Activated naive CD8-positive, alpha-beta T cell treated with anti-CD3 and anti-CD28 coated beads, Interleukin-2, amount 50 U/mL, for 16 hours (primary cell): ENCODE measurements at regions not wholly inside any gene's neighbourhood (a gene's known extent, or its start where the extent isn't known, plus 50 kb on each side); places are given as distances from the start of the nearest gene placed in this dataset.
"Not testable (repeated sequence)": the region's sequence is repeated elsewhere in the genome, so short reads cannot be mapped to it uniquely, and the experiment has no call there.

Source experiments
- DNase-seq: peaks from one replicate; pipeline ENCODE4 v3.0.0-alpha.2; 2020; ENCODE audit warnings: low read depth, low spot score

DNA sequence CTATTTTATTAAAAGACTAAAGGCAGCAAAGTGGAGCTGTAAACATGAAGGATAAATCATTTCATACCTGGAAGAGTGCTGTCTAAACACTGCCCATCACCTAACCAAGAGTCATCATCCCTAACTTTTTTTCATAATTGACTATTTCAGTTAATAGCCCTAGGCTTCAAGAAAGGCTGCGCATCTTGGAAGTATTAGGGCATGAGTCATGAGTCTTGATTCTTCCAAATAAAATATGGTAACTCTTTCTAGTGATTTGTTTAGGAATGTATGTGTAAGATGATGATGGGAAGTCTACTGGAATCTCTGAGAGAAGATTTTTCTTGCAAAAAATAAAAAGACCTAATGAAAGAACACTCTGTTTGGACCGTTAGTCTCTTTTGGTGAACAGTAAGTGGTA, 207.7 kb upstream of the AHR start:
- DNase-seq = no peak

DNA sequence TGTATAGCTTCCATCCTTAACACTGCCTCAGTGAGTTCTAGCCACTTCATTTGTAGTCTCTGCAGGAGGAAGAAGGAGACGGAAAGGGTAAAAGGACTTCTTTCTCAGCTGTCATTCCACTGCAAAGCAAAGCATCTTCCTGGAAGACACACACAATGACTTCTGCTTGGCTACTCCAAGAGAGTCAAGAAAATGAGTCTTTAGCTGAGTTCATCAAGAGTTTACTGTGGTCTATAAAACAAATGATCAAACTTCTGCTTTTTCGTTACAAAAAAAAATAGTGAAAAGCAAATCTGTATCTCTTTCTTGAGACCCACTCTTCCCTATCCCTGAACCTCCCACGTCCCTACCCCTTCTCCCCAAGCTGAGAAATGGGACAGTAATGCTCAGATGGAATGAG, 205.0 kb upstream of the AHR start:
- DNase-seq = no peak

DNA sequence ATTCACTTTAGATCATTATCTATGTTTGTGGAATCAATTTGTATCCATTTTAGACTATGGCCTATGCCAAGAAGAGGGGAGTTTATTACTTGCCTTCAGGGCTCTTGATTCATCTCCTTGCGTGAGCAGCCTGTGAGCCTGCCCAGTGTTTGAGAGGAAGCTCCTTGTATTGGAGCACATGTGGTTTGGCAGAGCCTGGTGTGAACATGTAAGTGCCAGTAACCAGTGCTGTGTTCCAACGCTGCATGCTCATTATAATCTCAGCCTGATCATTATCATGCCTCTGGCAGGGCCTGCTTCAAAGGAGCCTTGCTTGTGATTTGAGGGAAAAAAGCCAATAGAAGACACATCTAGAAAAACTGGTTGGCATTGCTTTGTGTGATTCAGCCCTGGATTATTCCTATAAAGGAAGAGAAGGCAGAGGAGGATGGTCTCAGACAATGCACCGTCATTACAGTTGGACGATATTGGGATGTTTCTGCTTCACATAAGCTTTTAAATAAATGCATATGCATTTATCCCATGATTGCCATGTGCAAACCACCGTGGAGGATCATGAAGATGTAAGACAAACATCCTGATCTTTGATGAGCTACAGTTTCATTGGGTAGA, 203.4 kb upstream of the AHR start:
- no peak for DNase-seq

DNA sequence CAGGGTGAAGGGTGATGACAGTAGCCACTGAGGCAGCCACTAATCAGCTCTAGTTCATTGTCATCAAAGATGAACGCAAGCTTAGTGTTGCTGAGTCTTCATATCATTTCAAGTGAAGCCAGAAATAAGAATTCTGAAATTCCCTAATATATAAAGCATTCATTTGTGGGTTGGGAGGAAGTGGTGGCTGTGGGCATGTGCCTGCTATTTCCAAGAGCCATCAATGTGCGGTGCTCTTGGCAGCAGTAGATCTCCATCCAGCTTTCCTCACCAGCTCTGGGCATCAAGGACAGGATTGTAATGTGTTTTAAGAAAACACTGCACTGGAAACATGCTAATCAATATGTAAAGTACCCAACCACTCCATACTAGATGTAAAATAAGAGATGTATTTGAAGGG, 202.5 kb upstream of the AHR start:
- DNase-seq = no peak

DNA sequence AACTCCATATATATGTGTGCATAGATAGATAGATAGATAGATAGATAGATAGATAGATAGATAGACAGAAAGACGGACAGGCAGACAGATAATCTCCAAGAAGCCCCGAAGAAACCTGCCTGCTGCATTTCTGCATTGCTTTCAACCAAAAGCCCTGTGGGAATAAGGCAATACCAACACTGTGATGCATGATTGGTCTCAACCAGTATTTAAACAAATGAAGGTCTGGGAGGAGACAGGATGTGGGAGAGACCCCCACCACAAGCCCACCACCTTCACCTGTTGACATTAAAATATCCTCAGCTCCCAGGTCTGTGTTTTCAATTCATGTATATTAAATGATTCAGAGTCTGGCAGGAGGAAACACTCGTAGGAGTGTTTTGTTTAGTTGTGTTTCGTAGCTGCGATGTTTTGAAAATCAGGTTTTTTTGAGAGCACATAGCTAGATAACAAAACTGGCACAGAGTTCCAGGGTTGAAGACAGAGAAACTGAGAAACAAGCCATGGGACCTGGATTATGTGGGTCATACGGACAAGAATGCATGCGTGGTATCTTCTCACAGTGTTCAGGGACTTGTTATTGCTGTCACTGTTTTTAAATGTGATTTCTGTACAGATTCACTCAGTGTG, 200.7 kb upstream of the AHR start:
- no peak for DNase-seq

DNA sequence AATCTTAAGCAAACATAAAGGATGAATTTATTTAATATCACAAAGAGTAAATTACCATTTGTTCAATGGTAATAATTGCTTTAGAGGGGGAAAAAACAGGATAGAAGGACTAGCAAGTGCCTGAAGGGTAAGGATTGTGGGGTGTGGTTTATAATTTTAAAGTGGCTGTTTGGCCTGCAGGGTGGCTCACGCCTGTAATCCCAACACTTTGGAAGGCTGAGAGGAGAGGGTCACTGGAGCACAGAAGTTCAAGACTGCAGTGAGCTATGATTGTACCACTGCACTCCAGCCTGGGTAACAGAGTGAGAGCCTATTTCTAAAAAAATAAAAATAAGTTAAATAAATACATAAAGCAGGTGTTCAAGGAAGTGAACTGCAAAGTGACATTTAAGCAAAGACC, 199.9 kb upstream of the AHR start:
- DNase-seq = no peak

DNA sequence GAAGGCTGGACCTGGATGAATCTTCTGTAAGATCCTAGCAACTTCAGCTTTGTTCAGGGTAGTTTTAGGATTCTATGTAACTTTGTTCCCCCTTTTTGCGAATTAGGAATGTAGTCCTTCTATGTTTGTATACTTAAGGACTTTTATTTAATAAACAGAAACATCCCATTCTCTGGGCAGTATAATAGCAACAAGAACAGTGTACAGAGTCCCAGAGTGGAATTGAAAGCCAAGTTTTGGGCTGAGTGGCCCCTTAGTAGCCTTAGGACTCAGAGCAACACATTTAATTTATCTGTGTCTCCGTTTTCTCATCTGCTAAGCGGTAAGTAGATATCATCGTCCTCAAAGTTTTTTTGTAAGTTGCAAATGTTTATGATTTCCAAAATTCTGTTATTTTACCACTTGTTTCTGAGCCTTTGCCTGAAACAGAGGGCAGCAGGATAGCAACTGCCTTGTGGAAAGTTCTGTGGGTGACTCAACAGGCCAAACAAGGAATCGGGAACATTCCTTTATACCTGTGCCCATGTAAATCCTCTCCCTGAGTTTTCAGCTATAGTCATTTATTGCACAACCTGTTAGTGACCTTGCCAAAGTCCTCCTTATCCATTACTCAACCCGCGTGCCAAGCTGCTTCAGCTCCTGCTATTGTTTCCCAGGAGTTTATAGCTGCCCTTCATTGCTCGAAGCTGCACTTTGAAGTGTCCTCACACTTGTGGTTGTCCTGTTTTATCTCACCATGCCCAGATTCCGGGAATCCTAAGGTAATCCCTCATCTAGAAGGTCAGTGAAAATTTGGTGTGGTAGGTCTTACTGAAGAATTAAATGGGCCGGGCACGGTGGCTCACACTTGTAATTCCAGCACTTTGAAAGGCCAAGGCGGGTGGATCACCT, 199.1 kb upstream of the AHR start:
- DNase-seq = no peak

DNA sequence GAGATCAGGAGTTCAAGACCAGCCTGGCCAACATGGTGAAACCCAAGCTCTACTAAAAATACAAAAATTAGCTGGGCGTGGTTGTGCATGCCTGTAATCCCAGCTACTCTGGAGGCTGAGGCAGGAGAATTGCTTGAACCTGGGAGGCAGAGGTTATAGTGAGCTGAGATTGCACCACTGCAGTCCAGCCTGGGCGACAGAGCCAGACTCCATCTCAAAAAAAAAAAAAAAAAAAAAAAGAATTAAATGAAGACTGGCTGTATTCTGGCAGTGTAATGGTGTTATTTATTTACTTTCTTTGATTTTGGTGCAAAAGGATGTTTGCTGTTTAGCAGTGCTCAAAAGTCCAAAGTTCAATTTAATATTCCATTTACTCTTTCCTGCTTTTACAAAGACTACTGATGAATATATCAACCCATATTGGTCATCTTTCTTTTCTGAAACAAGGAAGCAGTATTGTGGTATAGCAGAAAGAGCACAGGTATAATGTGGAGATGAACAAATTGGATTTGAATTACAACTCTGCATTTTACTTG, 198.4 kb upstream of the AHR start:
- not testable (repeated sequence) for DNase-seq

DNA sequence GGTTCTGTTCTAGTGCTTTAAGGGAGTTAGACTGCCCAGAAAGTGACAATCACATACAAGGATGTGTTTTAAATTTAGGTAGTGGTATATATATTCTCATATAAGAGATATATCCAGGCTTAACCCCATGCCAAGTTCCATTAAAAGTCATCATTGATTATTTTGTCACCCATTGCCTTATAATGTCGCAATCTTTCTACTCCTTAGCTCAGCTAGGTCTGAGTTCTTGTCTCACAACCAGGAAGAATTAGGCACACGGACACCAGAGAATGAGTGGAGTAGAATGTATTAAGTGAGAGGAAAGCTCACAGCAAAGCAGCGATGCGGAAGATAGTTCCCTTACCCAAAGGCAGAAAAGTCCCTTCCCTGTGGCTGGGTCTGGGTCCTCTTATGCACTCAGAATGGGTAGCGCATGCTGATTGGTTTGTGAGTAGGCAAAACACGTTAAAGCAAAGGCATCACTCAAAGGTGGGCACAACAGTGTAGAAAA, 197.2 kb upstream of the AHR start:
- no peak for DNase-seq

DNA sequence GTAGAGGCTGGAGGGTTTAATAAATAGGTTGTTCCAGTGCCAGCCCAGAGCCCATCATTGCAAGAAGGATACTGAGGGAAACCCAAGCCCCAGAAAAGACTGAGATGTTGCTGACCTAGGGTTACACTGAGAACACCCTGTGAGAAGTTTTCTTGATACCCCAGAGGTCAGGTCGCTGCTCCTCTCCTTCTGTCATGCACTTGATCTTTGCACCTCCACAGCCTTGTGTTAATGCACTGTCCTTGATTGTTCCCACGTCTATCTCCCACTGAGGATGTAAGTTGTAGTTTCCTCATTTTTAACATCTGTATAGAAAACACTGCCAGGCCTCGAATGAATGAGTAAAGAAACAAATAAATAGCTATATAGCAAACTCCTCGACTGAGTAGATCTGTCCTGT, 195.3 kb upstream of the AHR start:
- no peak for DNase-seq

DNA sequence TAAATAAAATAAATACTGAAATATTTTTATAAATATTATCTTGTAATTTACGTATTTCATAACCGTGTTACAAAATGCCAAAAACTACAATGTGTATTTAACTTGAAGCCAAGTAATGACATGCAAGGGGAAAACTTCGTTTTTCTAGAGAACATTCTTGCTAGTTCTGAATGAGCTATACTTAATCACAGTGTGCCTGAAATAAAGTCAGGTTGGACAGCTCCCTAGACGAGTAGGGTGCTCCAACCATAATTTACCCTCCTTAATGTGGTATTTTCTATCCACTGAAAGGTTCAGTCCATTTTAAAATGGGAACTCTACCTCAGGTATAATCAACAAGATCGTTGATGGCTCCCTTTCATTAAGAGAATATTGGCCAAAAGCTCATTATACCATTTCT, 194.5 kb upstream of the AHR start:
- DNase-seq = no peak

DNA sequence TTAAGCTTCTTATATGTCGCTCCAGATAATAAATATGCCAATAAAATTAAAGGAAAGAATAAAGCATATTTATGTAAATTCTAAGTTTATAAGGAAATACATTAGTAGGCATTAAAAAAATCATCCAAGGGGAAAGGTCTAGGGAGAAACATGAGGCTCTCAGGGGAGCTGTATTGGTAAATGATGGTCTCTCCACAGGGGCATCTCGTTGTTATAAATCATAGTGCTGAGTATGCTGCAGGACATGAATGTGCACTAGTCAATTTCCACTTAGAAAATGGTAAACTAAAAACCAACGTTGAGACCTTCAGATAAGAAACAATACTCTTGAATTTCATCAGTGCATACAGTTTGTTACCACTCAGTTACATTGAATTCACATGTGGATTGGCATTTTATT, 194.0 kb upstream of the AHR start:
- no peak for DNase-seq

DNA sequence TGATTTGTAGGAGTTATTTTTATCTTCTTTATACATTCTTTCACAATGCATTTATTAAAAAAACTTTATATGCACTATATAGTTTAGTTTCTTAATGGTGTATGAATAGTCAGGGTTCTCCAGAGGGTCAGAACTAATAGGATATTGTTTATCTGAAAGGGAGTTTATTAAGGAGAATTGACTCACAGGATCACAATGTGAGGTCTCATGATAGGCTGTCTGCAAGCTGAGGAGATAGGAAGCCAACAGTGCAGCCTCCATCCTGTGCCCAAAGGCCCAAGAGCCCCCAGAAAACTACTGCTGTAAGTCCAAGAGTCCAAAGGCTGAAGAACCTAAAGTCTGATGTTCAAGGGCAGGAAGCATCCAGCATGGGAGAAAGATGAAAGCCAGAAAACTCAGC, 192.8 kb upstream of the AHR start:
- no peak for DNase-seq

DNA sequence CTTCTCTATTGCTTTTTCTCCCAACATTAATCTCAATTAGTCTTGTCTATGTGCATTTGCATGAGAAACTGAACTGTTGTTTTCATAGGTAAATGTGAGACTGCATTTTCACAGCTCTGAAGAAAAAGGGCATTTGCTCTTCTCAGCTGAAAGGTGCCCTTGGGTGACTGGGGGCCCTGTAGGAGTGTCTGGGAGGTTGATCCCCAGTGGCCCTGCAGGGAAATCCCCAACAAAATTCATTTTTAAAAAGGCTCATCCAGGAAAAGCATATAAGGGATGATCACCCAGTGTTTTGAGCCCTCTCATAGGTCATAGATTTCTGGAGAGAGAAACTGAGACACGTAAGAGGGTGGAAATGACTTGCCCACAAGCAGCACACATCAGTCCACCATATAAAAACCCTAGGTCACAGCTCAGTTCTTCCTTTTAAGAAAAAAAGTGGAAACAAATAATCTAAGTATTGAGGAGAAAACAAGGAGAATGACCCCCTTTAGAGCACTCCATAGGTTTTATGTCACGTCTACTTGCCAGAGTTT, 190.3 kb upstream of the AHR start:
- DNase-seq = no peak

DNA sequence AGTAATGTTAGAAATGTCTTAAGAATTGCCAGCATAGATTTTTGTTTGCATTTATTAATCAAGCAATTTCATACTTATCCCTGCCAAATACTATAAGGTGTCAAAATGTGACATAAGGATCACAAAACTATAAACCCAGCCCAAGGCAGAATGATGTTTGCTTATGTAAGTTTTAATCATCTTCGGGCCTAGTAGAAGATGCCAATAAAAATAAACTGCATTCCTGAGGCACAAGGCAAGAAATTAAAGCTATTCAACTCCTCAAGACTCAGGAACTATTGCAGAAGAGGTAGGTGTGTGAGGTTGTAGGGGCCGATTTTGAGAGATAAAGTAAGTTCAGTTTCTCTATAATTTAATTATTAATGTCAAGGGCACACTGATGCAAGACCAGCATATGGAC, 189.4 kb upstream of the AHR start:
- DNase-seq = no peak

DNA sequence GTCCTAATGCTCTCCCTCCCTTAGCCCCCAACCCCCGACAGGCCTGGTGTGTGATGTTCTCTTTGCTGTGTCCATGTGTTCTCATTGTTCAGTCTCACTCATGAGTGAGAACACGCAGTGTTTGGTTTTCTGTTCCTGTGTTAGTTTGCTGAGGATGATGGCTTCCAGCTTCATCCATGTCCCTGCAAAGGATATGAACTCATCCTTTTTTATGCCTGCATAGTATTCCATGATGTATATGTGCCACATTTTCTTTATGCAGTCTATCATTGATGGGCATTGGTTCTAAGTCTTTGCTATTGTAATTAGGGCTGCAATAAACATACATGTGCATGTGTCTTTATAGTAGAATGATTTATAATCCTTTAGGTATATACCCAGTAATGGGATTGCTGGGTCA, 184.7 kb upstream of the AHR start:
- DNase-seq = not testable (repeated sequence)

DNA sequence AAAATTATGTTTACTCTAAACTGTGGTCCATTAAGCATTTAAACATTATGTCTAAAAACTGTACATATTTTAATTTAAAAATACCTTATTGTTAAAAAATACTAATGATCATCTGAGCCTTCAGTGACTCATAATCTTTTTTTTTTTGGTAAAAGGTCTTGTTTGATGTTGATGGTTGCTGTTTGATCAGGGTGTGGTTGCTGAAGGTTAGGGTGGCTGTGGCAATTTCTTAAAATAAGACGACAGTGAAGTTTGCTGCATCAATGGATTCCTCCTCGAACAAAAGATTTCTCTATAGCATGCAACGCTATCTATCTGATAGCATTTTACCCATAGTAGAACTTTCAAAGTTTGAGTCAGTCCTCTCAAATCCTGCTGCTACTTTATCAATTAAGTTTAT, 180.0 kb upstream of the AHR start:
- DNase-seq = no peak

DNA sequence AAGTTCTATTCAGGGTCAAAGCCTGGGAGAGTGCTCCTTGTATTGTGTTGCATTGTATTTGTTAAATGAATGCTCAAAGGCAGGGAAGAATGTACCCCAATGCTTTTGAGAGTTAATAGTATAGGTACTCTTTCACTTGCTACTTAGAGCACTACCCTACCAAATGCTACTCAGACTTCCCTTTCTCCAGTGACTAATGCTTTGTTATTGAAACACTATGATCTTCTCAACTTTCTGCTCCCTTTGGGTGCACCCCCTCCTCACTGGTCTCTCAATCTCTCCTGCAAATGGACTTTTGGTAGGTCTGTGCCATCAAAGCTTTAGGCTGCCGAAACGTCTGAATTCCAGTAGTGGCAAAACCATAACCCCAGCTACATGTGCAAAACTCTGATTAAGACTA, 177.7 kb upstream of the AHR start:
- no peak for DNase-seq

DNA sequence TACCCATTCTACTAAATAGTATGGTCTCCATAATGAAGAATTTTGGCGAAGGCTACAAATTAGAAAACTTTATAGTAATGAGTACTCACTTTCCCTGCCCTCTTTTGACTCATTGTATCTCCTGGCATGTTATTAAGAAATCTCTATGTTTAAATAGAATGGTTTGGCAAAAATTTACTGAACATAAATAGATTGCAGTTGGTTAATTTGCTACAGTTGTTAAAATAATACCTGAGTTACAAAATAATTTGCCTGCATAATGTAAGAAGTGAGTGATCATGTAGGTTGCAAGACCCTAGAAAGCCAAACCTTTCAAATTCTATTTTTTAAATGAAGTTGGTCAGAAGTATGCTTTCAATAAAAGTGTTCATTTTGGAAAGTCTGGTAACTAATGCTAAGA, 176.8 kb upstream of the AHR start:
- DNase-seq = no peak

DNA sequence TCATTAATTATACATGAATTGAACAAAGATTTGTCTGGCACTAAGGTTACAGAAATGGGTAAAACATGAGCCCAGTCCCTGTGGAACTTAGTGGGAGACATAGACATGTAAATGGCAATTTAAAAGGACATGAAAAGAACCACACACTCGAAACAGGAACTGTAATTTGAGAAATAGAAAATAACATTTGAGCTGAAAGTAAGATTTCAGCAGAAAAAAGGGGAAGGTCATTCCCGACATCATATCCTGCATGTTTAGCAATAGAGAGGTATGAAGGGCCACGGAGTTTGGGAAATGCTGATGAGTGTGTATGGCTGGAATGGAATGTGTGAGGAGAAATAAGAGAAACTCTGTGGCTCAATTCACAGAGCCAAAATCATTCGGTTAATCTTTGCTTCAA, 175.4 kb upstream of the AHR start:
- no peak for DNase-seq

DNA sequence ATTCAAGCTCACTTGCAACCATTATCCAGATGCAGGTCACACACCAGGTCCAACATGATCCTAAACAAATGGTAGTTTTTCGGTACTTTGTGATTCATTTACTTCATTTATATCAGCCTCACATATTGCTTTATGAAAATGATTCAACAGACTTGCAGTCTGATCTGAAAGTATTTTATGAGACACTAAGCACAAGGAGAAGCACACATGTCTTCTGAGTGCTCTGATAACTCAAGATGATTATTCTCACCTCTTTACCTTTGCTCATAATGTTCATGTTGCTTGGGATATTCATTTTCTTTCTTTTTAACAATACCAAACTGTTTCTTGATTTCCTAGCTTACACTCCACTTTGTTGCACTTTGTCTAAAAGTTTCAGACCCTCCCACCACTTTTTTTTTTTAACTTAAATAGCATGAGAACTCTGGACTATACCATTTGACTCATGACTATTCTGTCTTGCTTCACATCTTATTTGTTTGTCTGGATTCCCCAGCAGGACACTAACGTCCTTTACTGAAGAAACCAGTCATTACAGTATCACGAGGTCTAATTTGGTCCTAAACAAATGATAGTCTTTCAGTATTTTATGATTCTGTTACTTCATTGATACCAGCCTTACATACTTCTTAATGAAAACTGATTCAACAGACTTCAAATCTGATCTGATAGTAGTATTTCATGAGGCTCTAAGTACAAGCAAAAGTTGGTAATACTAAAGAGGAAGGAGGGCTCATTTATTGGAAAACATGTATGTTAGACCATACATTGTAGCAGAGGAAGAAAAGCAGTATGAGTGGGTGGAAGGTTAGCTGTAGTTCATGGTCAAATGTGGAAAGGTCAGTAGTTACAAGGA, 171.8 kb upstream of the AHR start:
- DNase-seq = no peak
